ENCODE measurements at regions not wholly inside any gene's neighbourhood (a gene's known extent, or its start where the extent isn't known, plus 50 kb on each side); places are given as distances from the start of the nearest gene placed in this dataset.

GRCh38 chr1:29975036-29975694 is 738.8 kb downstream of the PTPRU start:
- TF ChIP-seq CTCF (IDR thresholded peaks at IDR 0.05 in 4 of 5, conservative IDR thresholded peaks at IDR 0.05 in 1 of 5) = no peak
- TF ChIP-seq POLR2A (IDR thresholded peaks at IDR 0.05) = no peak
- in situ Hi-C loops (cut with MboI; ENCODE audit: low sequenced_read_pairs in 4 of 4) = no loop called here
- ATAC-seq = no peak

GRCh38 chr1:29974316-29974724 is 738.0 kb downstream of the PTPRU start:
- no peak overlapping the region for H3K27ac ChIP-seq
- TF ChIP-seq POLR2A (IDR thresholded peaks at IDR 0.05) = no peak
- no peak for TF ChIP-seq CTCF (IDR thresholded peaks at IDR 0.05 in 4 of 5, conservative IDR thresholded peaks at IDR 0.05 in 1 of 5)
- in situ Hi-C loops (cut with MboI; ENCODE audit: low sequenced_read_pairs in 4 of 4) = no loop called here
- H3K36me3 ChIP-seq = no peaks in the 10 kb centered on the region
- intact Hi-C loops (cut with DNase I; ENCODE audit: low total_unique reads) = no loop called here
- ATAC-seq = no peak
- peaks cover 0 to 7% (median 4%) of the 10 kb centered on the region in 3 donors for H3K27me3 ChIP-seq
- H3K4me3 ChIP-seq = no peak overlapping the region
- H3K9me3 ChIP-seq = no peaks in the 10 kb centered on the region
- H3K4me1 ChIP-seq = no peaks in the 10 kb centered on the region
- DNase-seq = no peak

More at GRCh38 chr1:29975036-29975694, 738.8 kb downstream of the PTPRU start:
- no peak for DNase-seq
- peaks cover 0 to 7% (median 4%) of the 10 kb centered on the region in 3 donors for H3K27me3 ChIP-seq
- no peaks in the 10 kb centered on the region for H3K36me3 ChIP-seq
- no peaks in the 10 kb centered on the region for H3K4me1 ChIP-seq
- intact Hi-C loops (cut with DNase I; ENCODE audit: low total_unique reads) = no loop called here
- H3K4me3 ChIP-seq = no peak overlapping the region
- H3K9me3 ChIP-seq = no peaks in the 10 kb centered on the region
- H3K27ac ChIP-seq = no peak overlapping the region

- Histone ChIP-seq H3K9me3 (no peaks in the 10 kb centered on the region), H3K27me3 (peaks cover 0 to 5% (median 4%) of the 10 kb centered on the region in 3 donors), H3K4me3 (no peak overlapping the region), H3K36me3 (no peaks in the 10 kb centered on the region), H3K27ac (no peak overlapping the region), H3K4me1 (no peaks in the 10 kb centered on the region)
- DNase-seq (no peak), ATAC-seq (no peak)
- in situ Hi-C loops (cut with MboI; ENCODE audit: low sequenced_read_pairs in 4 of 4) = no loop called here
- intact Hi-C loops (cut with DNase I; ENCODE audit: low total_unique reads) = no loop called here
- no peak for TF ChIP-seq POLR2A (IDR thresholded peaks at IDR 0.05)
- no peak for TF ChIP-seq CTCF (IDR thresholded peaks at IDR 0.05 in 4 of 5, conservative IDR thresholded peaks at IDR 0.05 in 1 of 5)
Measured at GRCh38 chr1:29973406-29973805, 737.1 kb downstream of the PTPRU start.

- in situ Hi-C loops (cut with MboI; ENCODE audit: low sequenced_read_pairs in 4 of 4) (no loop called here), intact Hi-C loops (cut with DNase I; ENCODE audit: low total_unique reads) (no loop called here)
- ATAC-seq = no peak
- TF ChIP-seq POLR2A (IDR thresholded peaks at IDR 0.05) (no peak), CTCF (IDR thresholded peaks at IDR 0.05 in 4 of 5, conservative IDR thresholded peaks at IDR 0.05 in 1 of 5) (no peak)
- H3K4me3 ChIP-seq = no peak overlapping the region
- no peak for DNase-seq
- H3K9me3 ChIP-seq = no peaks in the 10 kb centered on the region
- H3K27me3 ChIP-seq = peaks cover 0 to 4% (median 0%) of the 10 kb centered on the region in 3 donors
- no peak overlapping the region for H3K27ac ChIP-seq
- H3K4me1 ChIP-seq = no peaks in the 10 kb centered on the region
- no peaks in the 10 kb centered on the region for H3K36me3 ChIP-seq
Measured at GRCh38 chr1:29972421-29973053, 736.2 kb downstream of the PTPRU start.

Measured in gastrocnemius medialis (tissue), 4 donors.